Naive thymus-derived CD4-positive, alpha-beta T cell (primary cell): ENCODE measurements at regions not wholly inside any gene's neighbourhood (a gene's known extent, or its start where the extent isn't known, plus 50 kb on each side); places are given as distances from the start of the nearest gene placed in this dataset.
A peak's percentile ranks its signal among the peaks of the same experiment; 100 is the strongest.

ENCODE experiments used
- ATAC-seq: fragments of 150-1000 bp; cut with Tn5 transposase; 2 replicates; pipeline ENCODE4 v1.10.0; 2021; ENCODE audit warnings: mild to moderate bottlenecking, moderate library complexity
- CTCF ChIA-PET: fragments of 350-600 bp; sonication (Branson Sonifier 250); formaldehyde crosslinking; loops from one replicate; lab custom pipeline; 2021; ENCODE audit warnings: antibody characterized with exemption; lab: Charles Lee
- POLR2A ChIA-PET: fragments of 350-600 bp; sonication (Branson Sonifier 250); formaldehyde crosslinking; loops from one replicate; lab custom pipeline; 2021; ENCODE audit warnings: antibody characterized with exemption, inconsistent platforms; lab: Charles Lee
- DNase-seq, 9 donors: peaks; one replicate each; pipeline versions ENCODE4 v3.0.0 to v3.0.0-alpha.2; 2020 to 2022; ENCODE audit warnings: mixed read lengths in 1 of 9
- H3K27ac ChIP-seq: one replicate; pipeline ENCODE4 v1.7.0; 2013; ENCODE audit warnings: mild to moderate bottlenecking, low read depth, low read length, moderate library complexity
- H3K27me3 ChIP-seq, 2 donors: one replicate each; pipeline ENCODE4 v1.7.0; 2013; ENCODE audit warnings: low read length in 2 of 2, mild to moderate bottlenecking in 2 of 2, moderate library complexity in 2 of 2; ENCODE audit not compliant: control insufficient read depth in 2 of 2, insufficient read depth in 2 of 2
- H3K36me3 ChIP-seq, 3 experiments: 1 replicate in 2 of 3; 2 replicates in 1 of 3; pipeline ENCODE4 v1.7.0; 2013; ENCODE audit warnings: low read length in 3 of 3, mild to moderate bottlenecking in 3 of 3, moderate library complexity in 1 of 3; ENCODE audit not compliant: insufficient read depth in 3 of 3, control insufficient read depth in 2 of 3
- H3K4me1 ChIP-seq, 2 donors: one replicate each; pipeline ENCODE4 v1.7.0; 2013; ENCODE audit warnings: low read length in 2 of 2, mild to moderate bottlenecking in 2 of 2, moderate library complexity in 1 of 2; ENCODE audit not compliant: control insufficient read depth in 2 of 2, insufficient read depth in 2 of 2
- H3K4me3 ChIP-seq: 2 replicates; pipeline ENCODE4 v1.7.0; 2013; ENCODE audit warnings: mild to moderate bottlenecking, low read length
- H3K9me3 ChIP-seq, 3 experiments: 1 replicate in 2 of 3; 2 replicates in 1 of 3; pipeline ENCODE4 v1.7.0; 2013; ENCODE audit warnings: low read length in 3 of 3; ENCODE audit not compliant: control insufficient read depth in 2 of 3
- H3K27ac Mint-ChIP-seq, 9 donors: one replicate each; pipeline ENCODE4 v1.8.0; 2020 to 2022; ENCODE audit warnings: mixed read lengths in 9 of 9, mild to moderate bottlenecking in 8 of 9, moderate library complexity in 5 of 9, inconsistent platforms in 2 of 9
- H3K27me3 Mint-ChIP-seq, 5 donors: one replicate each; pipeline ENCODE4 v1.8.0; 2021 to 2022; ENCODE audit warnings: mixed read lengths in 5 of 5, mild to moderate bottlenecking in 1 of 5
- H3K36me3 Mint-ChIP-seq, 5 donors: one replicate each; pipeline ENCODE4 v1.8.0; 2020 to 2022; ENCODE audit warnings: mixed read lengths in 5 of 5, mild to moderate bottlenecking in 3 of 5, inconsistent platforms in 1 of 5
- H3K4me1 Mint-ChIP-seq, 7 donors: one replicate each; pipeline ENCODE4 v1.8.0; 2020 to 2022; ENCODE audit warnings: mixed read lengths in 7 of 7, mild to moderate bottlenecking in 3 of 7, inconsistent platforms in 1 of 7
- H3K4me3 Mint-ChIP-seq, 10 donors: one replicate each; pipeline ENCODE4 v1.8.0; 2020 to 2022; ENCODE audit warnings: mild to moderate bottlenecking in 10 of 10, mixed read lengths in 10 of 10, moderate library complexity in 6 of 10, inconsistent platforms in 2 of 10
- H3K9me3 Mint-ChIP-seq, 11 donors: one replicate each; pipeline ENCODE4 v1.8.0; 2020 to 2022; ENCODE audit warnings: mixed read lengths in 11 of 11, mild to moderate bottlenecking in 4 of 11, inconsistent platforms in 1 of 11, moderate library complexity in 1 of 11
- intact Hi-C, 2 donors: fragments of 100-400 bp; cut with micrococcal nuclease; formaldehyde crosslinking; loops; one replicate each; pipeline ENCODE4 v1.15.1; 2023

- no peaks in the 10 kb centered on the region for H3K36me3 ChIP-seq
- H3K27ac ChIP-seq = no peak overlapping the region
- peaks cover 0 to 2% (median 0%) of the 10 kb centered on the region in 11 donors for H3K9me3 Mint-ChIP-seq
- peaks cover 34 to 72% (median 47%) of the 10 kb centered on the region in 7 donors for H3K4me1 Mint-ChIP-seq
- peaks cover 0 to 25% (median 0%) of the 10 kb centered on the region in 5 donors for H3K36me3 Mint-ChIP-seq
- CTCF ChIA-PET = interaction anchor here (1.1 kb wide), 1 partner anchor 125 kb away, joined by 3 read pairs; no protein-coding TSS in a partner anchor
- H3K9me3 ChIP-seq = no peaks in the 10 kb centered on the region
- H3K4me3 Mint-ChIP-seq = peak overlapping the region in 1 of 10 donors; percentile 13
- POLR2A ChIA-PET = no interaction called here
- no peak for DNase-seq
- peak overlapping the region in 5 of 9 donors; percentile 2 to 98 (median 36) for H3K27ac Mint-ChIP-seq
- peaks cover 24 to 25% of the 10 kb centered on the region in 2 donors for H3K4me1 ChIP-seq
- intact Hi-C loops = loop anchor here in 1 of 2 donors (5.0 kb wide), 1 partner anchor 42 kb away; no protein-coding TSS in a partner anchor
- peak; percentile 47 for ATAC-seq
- H3K4me3 ChIP-seq = no peak overlapping the region
- no peaks in the 10 kb centered on the region for H3K27me3 ChIP-seq
- H3K27me3 Mint-ChIP-seq = no peaks in the 10 kb centered on the region
Measured at GRCh38 chr15:101124731-101125451, 127.0 kb downstream of the CHSY1 start.

DNA sequence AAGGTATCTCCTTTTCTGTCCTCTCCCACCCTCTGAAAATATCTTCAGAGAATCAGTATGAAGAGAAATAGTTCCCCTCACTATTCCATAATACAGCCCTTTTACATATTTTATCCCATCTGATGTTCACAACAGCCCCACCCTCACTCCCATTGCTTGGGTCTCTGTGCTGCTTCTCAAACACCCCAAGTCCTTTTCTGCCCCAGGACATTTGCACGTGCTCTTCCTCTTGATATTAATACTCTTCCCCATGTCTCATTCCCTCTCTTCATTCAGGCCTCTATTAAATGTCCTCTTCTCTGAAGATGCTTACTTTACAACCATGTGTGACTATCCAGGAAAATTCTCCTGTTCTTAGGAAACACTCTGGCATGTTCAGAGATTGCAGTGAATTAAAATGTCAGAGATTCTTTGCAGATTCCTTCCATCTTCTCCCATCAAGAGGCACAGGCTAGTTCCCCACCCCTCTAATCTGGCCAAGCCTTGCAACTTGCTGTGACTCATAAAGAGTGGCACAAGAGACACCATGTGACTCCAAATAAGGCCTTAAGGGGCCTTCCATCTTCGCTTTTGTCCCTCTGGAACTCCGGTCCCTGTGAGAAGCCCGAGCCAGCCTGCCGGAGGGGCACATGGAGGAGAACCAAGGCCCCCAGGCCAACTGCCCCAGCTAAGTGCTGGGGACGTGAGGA lies 128.5 kb downstream of the CHSY1 start:
- ATAC-seq = no peak
- POLR2A ChIA-PET = no interaction called here
- H3K4me3 Mint-ChIP-seq = peak overlapping the region in 2 of 10 donors; percentile 38 to 50

GRCh38 chr15:101122806-101123205 lies 129.0 kb downstream of the CHSY1 start:
- peaks cover 32 to 54% (median 36%) of the 10 kb centered on the region in 7 donors for H3K4me1 Mint-ChIP-seq
- peaks cover 0 to 2% (median 0%) of the 10 kb centered on the region in 11 donors for H3K9me3 Mint-ChIP-seq
- peak overlapping the region in 2 of 10 donors; percentile 38 to 85 for H3K4me3 Mint-ChIP-seq
- ChIA-PET CTCF (no interaction called here), POLR2A (no interaction called here)
- no peaks in the 10 kb centered on the region for H3K27me3 Mint-ChIP-seq
- Histone ChIP-seq H3K9me3 (no peaks in the 10 kb centered on the region), H3K4me1 (peaks cover 20 to 21% of the 10 kb centered on the region in 2 donors), H3K36me3 (no peaks in the 10 kb centered on the region), H3K27ac (no peak overlapping the region), H3K27me3 (no peaks in the 10 kb centered on the region), H3K4me3 (no peak overlapping the region)
- H3K36me3 Mint-ChIP-seq = peaks cover 0 to 15% (median 0%) of the 10 kb centered on the region in 5 donors
- DNase-seq (no peak), ATAC-seq (no peak)
- H3K27ac Mint-ChIP-seq = peak overlapping the region in 4 of 9 donors; percentile 36 to 77 (median 57)
- intact Hi-C loops = no loop called here

More for the DNA sequence above, 128.5 kb downstream of the CHSY1 start:
- peaks cover 24 to 25% of the 10 kb centered on the region in 2 donors for H3K4me1 ChIP-seq
- CTCF ChIA-PET = interaction anchor here (0.7 kb wide), 1 partner anchor 34 kb away, joined by 3 read pairs; no protein-coding TSS in a partner anchor
- Mint-ChIP-seq H3K36me3 (peaks cover 0 to 21% (median 0%) of the 10 kb centered on the region in 5 donors), H3K4me1 (peaks cover 34 to 59% (median 42%) of the 10 kb centered on the region in 7 donors), H3K27ac (peak overlapping the region in 3 of 9 donors; percentile 36 to 58 (median 44)), H3K27me3 (no peaks in the 10 kb centered on the region), H3K9me3 (peaks cover 0 to 2% (median 0%) of the 10 kb centered on the region in 11 donors)
- no peak overlapping the region for H3K4me3 ChIP-seq
- H3K27me3 ChIP-seq = no peaks in the 10 kb centered on the region
- no peak for DNase-seq
- no peaks in the 10 kb centered on the region for H3K36me3 ChIP-seq
- intact Hi-C loops = no loop called here
- H3K27ac ChIP-seq = no peak overlapping the region
- H3K9me3 ChIP-seq = no peaks in the 10 kb centered on the region

DNA sequence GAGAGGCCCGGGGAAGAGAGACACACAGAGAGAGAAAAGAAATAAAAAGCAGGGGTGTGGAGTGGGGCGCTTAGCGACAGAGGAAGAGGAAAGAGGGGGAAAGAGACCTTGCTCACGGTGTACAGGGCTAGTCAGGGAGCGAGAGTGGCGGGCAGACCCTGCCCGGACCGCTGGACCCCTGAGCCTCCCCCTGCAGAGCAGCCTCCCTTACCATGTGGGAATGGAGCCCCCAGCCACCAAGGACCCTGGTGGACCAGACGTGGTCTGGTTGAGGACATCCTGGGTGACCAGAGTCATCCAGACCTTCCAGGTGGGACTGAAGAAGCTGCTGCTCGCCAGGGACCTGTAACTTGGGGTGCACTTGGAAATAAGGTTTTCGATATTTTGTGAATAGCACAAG lies 129.6 kb downstream of the CHSY1 start:
- Mint-ChIP-seq H3K9me3 (no peaks in the 10 kb centered on the region), H3K4me3 (peak overlapping the region in 7 of 10 donors; percentile 41 to 85 (median 72)), H3K27ac (peak overlapping the region in 5 of 9 donors; percentile 46 to 76 (median 66)), H3K27me3 (no peaks in the 10 kb centered on the region), H3K4me1 (peaks cover 26 to 49% (median 31%) of the 10 kb centered on the region in 7 donors), H3K36me3 (peaks cover 0 to 12% (median 0%) of the 10 kb centered on the region in 5 donors)
- H3K36me3 ChIP-seq = no peaks in the 10 kb centered on the region
- ChIA-PET POLR2A (no interaction called here), CTCF (interaction anchor here (0.7 to 0.9 kb wide), 2 partner anchors 9 to 183 kb away, joined by 3 to 6 read pairs; no protein-coding TSS in a partner anchor)
- ATAC-seq = peak; percentile 18
- no peak for DNase-seq
- intact Hi-C loops = no loop called here
- H3K27me3 ChIP-seq = no peaks in the 10 kb centered on the region
- no peaks in the 10 kb centered on the region for H3K9me3 ChIP-seq
- H3K27ac ChIP-seq = no peak overlapping the region
- H3K4me1 ChIP-seq = peaks cover 15% of the 10 kb centered on the region in 2 donors
- H3K4me3 ChIP-seq = no peak overlapping the region

DNA sequence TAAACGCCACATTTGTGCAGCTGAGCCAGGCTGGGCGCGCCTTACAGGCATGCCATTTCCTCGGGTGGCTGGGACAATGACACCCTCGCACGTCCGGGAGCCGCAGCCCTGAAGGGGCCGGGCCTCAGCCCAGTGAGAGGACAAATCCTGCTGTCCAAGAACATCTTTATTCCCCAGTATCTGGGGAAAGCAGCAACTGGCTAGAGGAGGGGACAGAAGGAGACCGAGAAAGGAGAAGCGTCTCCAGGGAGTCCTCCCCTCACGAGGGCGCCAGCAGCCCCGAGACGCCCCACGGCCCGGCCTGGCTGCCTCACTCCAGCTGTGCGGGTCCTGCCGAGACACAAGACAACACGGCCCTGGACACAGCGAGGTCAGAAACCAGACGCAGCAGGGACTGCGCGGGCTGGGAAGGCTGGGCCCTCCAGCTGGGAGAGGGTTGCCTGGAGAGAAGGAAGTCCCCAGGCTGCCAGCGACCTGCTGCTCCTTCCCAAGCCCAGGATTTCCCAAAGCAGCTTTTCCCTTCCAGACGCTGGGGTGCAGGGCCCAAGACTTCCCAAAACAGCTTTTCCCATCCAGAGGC lies 130.2 kb downstream of the CHSY1 start:
- H3K27ac Mint-ChIP-seq = peak overlapping the region in 5 of 9 donors; percentile 46 to 76 (median 66)
- CTCF ChIA-PET = interaction anchor here (0.7 to 0.9 kb wide), 2 partner anchors 8 to 183 kb away, joined by 3 to 6 read pairs; no protein-coding TSS in a partner anchor
- POLR2A ChIA-PET = no interaction called here
- Histone ChIP-seq H3K4me1 (peaks cover 8 to 9% of the 10 kb centered on the region in 2 donors), H3K4me3 (no peak overlapping the region), H3K27me3 (no peaks in the 10 kb centered on the region), H3K36me3 (no peaks in the 10 kb centered on the region), H3K27ac (no peak overlapping the region), H3K9me3 (no peaks in the 10 kb centered on the region)
- peaks cover 0 to 12% (median 0%) of the 10 kb centered on the region in 5 donors for H3K36me3 Mint-ChIP-seq
- H3K4me3 Mint-ChIP-seq = peak overlapping the region in 7 of 10 donors; percentile 41 to 85 (median 72)
- DNase-seq = peak in 6 of 9 donors; percentile 12 to 50 (median 31)
- H3K9me3 Mint-ChIP-seq = no peaks in the 10 kb centered on the region
- intact Hi-C loops = loop anchor here (1.0 kb wide), 1 partner anchor 137 kb away; no protein-coding TSS in a partner anchor
- peak; percentile 79 for ATAC-seq
- no peaks in the 10 kb centered on the region for H3K27me3 Mint-ChIP-seq
- peaks cover 20 to 47% (median 24%) of the 10 kb centered on the region in 7 donors for H3K4me1 Mint-ChIP-seq

GRCh38 chr15:101120987-101121386 lies 130.9 kb downstream of the CHSY1 start:
- ChIA-PET POLR2A (interaction anchor here (0.6 kb wide), 1 partner anchor 136 kb away, joined by 4 read pairs; no protein-coding TSS in a partner anchor), CTCF (no interaction called here)
- H3K27me3 Mint-ChIP-seq = peaks cover 0 to 3% (median 0%) of the 10 kb centered on the region in 5 donors
- no peak for ATAC-seq
- peak overlapping the region in 2 of 10 donors; percentile 46 to 85 for H3K4me3 Mint-ChIP-seq
- Histone ChIP-seq H3K27ac (no peak overlapping the region), H3K9me3 (no peaks in the 10 kb centered on the region), H3K27me3 (no peaks in the 10 kb centered on the region), H3K36me3 (no peaks in the 10 kb centered on the region), H3K4me3 (no peak overlapping the region), H3K4me1 (peaks cover 2% of the 10 kb centered on the region in 2 donors)
- no peak overlapping the region for H3K27ac Mint-ChIP-seq
- intact Hi-C loops = loop anchor here (1.0 kb wide), 1 partner anchor 137 kb away; no protein-coding TSS in a partner anchor
- H3K36me3 Mint-ChIP-seq = peaks cover 0 to 12% (median 0%) of the 10 kb centered on the region in 5 donors
- no peak for DNase-seq
- H3K4me1 Mint-ChIP-seq = peaks cover 14 to 47% (median 18%) of the 10 kb centered on the region in 7 donors
- H3K9me3 Mint-ChIP-seq = no peaks in the 10 kb centered on the region
